ENCODE measurements at regions not wholly inside any gene's neighbourhood (a gene's known extent, or its start where the extent isn't known, plus 50 kb on each side); places are given as distances from the start of the nearest gene placed in this dataset.
"Not testable (repeated sequence)": the region's sequence is repeated elsewhere in the genome, so short reads cannot be mapped to it uniquely, and the experiment has no call there.

DNA sequence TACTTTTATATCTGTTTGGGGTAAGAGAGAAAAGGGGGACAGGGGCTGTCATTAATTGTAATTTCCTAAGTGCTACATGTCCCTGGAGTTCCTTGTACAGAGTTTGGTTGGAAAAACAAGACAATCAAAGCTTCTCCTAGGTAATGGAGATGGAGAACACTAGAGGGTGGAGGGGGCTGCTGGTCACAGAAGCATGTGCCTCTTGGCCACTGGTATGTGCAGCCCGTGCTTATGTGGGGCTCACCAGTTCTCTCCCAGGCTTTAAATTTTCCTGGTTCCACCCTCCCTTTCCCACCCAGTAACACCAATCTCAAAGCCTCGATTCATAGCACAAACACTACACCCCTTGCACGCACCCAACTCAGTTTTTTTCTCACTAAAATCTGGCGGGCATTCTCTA is 165.6 kb downstream of the SAMD5 start:
- DNase-seq, result no peak

DNA sequence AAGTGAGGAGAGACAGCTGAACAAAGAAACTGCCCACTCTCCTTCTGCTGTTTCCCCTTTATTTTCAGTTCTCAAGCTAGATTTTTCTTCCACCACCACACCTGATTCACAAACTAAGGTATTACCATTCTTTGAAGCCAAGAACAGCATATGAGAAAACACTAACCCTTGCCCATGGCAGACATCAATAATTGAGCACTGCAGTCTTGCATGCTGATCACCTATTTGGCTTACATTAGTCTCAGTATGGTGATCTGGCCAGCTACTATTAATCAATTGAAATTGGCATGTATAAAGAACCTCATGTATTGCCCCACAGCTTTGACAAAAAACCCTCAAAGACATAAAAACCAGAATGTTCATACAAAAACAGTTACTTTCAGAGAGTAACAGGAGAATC is 166.3 kb downstream of the SAMD5 start:
- DNase-seq, result no peak

GRCh38 chr6:147675281-147675680 is 166.8 kb downstream of the SAMD5 start:
- DNase-seq, result no peak

GRCh38 chr6:147676495-147677199 is 168.2 kb downstream of the SAMD5 start:
- no peak for DNase-seq

- no peak for DNase-seq
These were observed 169.2 kb downstream of the SAMD5 start for GRCh38 chr6:147677647-147678046.

DNA sequence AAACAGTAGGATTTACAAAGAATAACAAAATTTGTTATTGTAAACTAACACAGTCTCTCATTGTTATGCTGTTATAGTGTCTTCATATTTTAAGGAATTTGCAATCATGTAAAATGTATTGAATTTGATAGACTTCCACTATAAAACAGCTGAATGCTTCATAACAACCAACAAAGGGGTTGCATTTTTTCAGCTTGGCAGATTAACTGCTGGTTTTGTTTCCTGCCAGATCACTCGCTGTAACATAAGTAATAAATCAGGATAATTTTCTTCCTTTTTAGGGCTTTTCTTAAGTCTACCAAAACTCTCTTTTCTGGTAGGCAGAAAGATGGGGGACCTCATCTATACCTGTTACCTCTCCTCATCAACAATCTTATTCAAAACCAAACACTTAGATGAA is 169.8 kb downstream of the SAMD5 start:
- no peak for DNase-seq

GRCh38 chr6:147684906-147685305 is 176.4 kb downstream of the SAMD5 start:
- DNase-seq, result no peak

GRCh38 chr6:147689398-147689797 is 180.9 kb downstream of the SAMD5 start:
- DNase-seq, result no peak

DNA sequence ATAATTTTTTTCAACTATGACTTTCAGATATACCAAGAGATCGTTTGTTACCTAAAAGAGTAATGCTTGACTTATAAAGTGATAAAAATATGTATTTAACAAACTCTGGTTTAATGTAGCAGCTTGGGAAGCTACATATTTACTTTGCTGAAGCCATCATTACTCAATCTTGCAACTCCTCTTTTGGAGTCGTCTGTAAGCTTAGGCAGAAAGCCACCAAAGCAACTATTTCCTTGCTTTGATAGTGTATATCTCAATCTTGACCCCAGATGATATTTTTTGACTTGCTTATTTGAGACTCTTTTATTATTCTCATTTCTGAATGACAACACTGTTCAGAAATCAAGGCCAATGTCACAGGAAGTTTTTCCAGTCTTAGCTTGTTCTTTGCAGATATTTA is 183.0 kb downstream of the SAMD5 start:
- no peak for DNase-seq

GRCh38 chr6:147693181-147693580 is 184.7 kb downstream of the SAMD5 start:
- no peak for DNase-seq

- DNase-seq, result not testable (repeated sequence)
These were observed 186.1 kb downstream of the SAMD5 start for GRCh38 chr6:147694556-147694955.

GRCh38 chr6:147695819-147696218 is 187.3 kb downstream of the SAMD5 start:
- DNase-seq, result no peak

DNA sequence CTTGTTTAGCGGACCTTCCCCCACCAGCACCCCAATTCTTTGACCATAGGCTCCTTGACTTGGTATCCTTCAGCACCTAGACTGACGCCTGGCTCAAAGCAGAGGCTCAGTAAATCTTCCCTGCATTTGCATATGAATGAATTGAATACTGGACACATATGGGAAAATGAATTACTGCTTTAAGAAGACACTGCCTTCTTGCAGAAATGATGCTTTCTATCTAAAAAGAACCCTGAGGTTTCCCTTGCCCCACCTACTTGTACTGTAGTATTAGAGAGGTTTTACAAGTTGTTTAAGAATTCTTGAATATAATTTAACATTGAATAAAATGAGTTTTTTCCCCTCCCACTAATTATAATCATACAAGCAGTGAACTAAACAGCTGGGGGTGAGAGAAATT is 190.7 kb downstream of the SAMD5 start:
- DNase-seq, result no peak

DNA sequence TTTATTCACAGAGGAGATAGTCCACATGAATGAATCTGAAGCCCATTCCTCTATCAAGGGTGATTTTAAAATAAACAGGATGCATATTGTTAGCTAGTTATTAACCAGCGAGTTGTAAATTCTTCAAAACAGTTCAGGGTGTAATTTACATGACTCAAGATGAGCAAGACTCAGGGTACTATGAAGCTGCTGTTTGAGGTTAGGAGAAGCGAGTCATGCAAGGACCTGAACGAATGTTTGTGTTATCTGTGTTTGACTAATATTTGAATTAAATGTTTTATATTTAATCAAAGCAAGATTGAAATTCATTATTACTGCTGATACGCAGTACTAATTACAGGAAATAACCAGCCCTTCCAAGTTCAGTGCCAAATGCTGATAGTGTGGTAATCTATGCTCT is 191.1 kb downstream of the SAMD5 start:
- DNase-seq, result no peak

GRCh38 chr6:147700436-147701209 is 192.1 kb downstream of the SAMD5 start:
- DNase-seq, result no peak

DNA sequence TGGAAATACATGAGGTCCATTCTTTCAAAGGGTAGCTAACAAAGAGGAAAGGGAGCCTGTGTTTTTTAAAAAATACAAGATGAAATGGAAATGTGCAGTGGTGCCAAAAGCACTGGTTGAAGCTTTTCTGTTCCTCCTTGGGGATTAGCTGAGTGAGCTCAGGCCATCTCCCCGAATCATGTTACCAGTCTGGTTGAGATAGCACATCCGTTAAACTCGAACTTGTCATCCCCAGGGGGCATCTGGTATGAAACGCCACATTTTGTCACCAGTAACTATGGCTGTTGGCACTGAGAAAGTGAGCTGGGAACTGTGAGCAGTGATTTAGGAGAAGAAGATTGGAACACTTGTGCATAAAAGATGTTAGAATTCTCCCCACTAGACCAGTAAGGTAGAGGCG is 196.2 kb downstream of the SAMD5 start:
- DNase-seq, result no peak

DNA sequence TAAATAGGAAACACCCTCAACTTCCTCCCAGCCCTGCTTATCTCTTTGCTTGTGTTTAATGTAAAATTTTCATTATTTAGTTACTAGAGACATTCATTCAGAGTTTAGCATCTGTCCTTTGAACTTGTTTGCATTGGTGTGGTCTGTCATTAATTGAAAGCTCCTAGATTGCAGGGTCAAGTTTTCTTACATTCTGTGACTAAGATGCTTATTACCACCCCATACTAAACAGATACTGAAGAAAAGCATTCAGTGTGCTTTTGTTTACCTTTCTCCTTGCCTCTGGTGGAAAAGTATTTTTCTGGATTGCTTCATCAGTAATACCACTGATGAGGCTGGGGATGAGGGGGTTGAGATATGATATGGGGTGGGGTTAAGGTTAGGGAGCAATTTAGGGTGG is 199.0 kb downstream of the SAMD5 start:
- DNase-seq, result no peak

DNA sequence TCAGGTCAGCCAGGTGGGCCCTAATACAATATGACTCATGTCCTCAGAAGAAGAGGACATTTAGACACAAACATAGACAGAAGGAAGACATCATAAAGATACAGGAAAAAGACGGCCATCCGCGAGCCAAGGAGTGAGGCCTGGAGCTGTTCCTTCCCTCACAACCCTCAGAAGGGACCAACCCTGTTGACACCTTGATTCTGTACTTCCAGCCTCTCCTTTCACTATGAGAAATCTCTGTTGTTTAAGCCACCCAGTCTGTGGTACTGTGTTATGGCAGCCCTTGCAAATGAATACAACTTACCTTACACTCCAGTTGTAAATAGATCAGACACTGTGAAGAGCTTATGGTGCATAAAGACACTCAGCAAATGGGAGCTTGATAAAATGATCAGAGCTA is 199.7 kb downstream of the SAMD5 start:
- DNase-seq, result no peak

DNA sequence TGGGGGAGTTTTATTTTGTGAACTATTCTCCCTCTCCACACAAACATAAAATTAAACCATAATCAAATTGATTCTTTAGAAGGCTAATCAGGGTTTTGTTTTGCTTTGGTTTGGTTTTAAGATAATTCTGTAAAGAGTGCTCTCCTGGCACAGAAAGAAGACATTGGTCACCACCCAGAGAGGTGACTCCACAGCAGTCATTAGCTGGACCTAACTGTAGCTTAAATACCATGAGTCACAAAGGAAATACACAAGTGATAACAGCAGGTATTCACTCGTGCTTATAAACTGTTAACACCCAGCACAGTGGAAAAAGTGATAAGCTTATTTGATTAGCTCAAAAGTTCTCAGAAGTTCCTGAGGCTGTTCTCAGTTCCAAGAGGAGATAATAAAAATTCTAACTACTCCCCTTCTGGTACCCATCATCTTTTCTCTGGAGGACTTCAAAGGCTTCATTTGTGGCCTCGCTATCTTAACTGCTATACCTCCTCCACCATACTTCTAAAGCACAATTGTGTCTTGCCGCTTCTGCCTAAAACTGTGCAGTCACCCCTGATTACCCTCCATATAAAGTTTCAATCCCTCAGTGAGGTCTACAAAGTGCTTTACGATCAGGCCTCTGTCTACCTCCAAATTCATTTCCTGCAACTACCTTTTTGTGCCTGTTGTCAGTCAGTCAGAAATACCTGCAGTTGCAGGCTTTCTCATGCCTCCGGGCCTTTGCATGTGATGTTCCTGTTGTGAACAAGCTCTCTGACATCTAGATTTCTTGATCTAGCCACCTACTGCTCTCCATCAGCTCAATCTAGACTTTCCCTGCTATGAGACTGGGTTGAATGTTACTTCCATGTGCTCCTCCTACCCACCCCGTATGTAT is 201.1 kb downstream of the SAMD5 start:
- no peak for DNase-seq

- no peak for DNase-seq
These were observed 202.4 kb downstream of the SAMD5 start for GRCh38 chr6:147710890-147711289.

DNA sequence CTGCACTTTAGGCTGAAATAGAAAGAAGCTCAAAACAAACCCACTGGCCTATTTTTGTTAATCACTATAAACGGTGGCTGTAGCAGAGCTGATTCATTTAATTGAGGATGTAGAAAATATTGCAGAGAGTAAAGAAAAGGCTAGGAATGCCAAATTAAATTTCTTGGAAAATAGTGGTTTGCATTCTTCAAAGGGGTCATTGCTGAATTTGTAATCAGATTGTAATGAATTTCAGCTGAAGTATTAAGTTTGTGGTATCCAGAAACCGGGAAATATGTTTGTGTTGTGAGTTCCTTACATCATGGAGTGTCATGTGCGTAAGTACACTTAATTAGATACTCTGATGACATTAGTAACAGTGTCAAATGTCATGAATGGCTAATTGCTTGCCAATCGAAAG is 203.0 kb downstream of the SAMD5 start:
- DNase-seq, result no peak

GRCh38 chr6:147712841-147713240 is 204.4 kb downstream of the SAMD5 start:
- no peak for DNase-seq

GRCh38 chr6:147715035-147715434 is 206.5 kb downstream of the SAMD5 start:
- DNase-seq, result no peak

GRCh38 chr6:147716434-147716833 is 207.9 kb downstream of the SAMD5 start:
- DNase-seq, result no peak
